NCI-H82 treated with DMSO at 0.1 percent for 48 hours (cell line): ENCODE measurements at regions not wholly inside any gene's neighbourhood (a gene's known extent, or its start where the extent isn't known, plus 50 kb on each side); places are given as distances from the start of the nearest gene placed in this dataset.

Experiments
- DNase-seq: peaks from one replicate; lab custom pipeline; 2025; ENCODE audit not compliant: unreplicated experiment; lab: John Stamatoyannopoulos, UW

DNA sequence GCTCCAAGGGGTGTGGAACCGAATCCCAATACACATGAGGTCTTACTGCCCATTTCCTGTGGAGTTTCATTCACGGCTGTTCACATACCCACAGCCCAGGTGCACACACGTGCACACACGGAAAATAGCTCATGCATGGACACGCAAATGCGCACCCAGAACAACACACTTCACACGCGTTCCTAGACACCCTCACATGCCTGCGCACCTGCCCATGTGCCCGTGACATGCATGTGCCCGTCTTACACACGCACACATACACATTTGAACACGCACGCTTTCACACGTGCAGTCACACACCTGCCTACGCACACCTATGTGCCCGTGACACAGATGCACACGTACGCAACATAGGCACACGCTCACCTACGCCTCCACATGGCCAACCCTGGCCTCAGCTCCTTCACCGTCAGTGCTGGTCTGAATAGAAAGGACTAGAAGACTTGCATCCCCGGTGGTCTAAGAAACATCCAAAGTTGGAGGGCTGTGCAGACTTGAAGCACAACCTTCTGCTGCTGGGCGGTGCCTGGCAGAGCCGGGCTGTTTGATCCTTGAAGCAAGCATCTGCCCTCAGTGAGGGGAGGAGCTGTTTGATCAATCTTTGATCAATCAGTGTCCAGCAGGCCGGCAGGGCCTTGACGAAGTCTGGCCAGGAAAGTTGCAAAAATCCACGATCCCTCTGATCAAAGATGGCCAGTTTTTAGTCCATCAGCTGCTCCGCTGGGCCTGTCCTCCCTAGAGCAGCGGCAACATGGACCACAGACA is 164.7 kb downstream of the OLFM1 start:
- DNase-seq: no peak

DNA sequence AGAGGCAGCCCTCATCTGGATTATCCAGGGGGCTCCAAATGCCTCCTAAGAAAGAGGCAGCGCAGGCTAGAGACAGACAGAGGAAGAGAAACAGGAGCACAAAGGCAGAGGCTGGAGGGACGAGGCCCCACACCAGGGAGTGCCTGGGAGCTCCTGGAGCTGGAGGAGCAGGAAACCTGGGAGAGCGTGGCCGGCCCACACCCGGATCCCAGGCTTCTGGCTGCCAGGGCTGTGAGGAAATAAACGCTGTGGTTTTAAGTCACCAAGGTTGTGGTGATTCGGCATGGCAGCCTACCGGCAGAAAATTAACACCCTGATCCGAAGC is 165.5 kb downstream of the OLFM1 start:
- no peak for DNase-seq

DNA sequence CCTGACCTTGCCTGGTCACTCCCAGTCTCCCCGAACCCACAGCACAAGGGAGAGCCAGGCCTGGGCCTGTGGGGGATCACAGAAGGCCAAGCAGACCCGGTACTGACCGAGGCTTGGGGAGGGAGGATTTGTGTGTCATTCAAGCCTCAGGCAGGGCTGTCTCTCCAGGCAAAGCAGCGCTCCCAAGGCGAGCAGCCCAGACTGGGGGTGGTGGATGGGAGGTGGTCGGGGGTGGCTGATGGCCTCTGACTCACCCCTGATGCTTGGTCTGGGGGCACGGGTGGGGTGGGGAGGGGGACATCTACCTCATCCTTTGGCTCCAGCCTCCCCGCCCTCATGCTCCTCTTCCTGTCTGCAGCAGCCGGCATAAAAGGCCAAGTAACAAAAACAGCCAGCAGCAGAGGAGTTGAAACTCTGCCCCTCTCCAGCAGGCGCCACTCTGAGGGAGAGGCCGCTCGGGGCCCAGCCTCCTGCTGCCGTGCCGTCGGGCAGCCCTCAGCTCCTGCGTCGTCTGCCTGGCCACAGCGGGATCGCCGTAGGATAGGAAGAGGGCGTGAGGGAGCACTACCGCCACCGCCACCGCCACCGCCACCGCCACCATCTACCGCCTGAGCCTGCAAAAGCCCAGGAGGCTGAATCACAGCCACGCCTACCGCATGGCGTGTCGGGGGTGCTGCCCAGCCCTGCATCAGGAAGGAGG is 166.0 kb downstream of the OLFM1 start:
- no peak for DNase-seq

DNA sequence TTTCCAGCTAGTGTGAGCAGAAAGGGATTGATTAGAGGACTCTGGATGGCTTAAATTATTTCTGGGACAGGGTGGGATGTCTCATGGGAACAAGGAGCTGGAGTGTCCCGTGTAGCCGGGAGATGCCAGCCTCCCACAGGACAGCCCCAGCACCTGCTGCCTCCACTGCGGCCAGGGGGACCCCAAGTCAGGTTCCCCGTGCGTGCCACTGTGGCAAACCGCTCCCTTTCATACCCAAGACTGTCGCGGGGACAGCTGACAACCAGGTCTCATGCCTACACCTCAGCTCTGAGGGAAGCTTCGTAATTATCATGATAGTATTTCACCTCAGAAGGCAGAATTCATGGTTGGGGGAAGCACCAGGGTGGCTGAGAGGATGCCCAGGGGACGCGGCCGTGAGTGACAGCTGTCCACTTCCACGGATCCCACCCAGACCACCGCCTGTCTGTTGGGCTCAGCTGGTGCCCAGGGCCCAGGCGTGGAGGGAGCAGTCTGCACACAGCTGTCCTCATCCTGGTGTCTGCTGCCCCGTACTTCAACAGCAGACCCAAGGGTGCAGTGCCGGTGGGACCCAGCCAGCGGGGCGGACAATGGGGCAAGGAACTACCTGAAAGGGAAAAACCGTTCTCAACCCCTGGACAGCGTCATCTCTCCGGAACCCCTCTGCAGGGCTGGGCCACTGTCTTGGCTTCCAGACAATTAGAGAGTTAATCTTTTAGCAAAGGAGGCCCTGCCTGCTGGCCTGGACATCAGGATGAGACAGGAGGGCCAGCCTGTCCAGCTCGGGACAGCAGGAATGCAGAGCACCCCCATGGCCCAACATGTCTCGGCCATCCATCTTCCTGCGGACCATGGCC is 166.9 kb downstream of the OLFM1 start:
- DNase-seq: no peak

DNA sequence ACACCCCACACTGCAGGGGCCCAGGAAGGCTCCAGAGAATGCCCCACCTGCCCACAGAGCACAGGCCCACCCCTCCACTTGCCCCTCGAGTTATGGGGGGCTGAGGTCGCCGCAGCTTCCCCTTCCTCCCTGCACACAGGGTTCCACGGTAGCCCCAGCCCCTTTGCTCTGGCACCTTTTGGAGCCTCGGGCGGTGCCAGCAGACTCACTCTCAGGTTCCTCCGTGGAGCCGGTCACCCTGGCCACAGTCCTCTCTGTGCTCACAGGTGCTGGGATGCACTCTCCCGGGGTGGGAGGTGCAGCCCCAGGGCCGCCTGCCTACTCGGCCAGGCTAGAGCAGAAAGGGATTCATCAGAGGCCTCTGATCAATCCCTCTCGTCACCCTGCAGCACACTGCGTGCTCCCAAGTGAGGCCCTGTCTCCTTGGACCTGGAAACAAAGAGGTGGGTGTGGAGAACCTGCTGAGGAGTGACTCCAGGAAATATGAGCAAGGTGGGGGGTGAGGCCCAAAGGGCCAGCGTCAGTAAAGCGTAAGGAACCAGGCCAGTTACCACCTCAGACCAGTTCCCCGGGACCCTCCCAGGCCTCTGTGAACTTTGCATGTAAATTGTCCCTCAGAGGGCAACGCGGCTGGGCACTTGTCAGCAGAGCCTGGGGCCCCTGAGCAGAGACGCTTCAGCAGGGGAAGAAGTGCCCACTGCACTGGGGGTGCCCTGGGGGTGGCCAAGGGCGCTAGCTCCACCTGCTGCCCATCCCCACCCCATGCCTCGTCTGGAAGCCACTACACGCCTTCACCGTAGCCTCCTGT is 167.8 kb downstream of the OLFM1 start:
- no peak for DNase-seq

DNA sequence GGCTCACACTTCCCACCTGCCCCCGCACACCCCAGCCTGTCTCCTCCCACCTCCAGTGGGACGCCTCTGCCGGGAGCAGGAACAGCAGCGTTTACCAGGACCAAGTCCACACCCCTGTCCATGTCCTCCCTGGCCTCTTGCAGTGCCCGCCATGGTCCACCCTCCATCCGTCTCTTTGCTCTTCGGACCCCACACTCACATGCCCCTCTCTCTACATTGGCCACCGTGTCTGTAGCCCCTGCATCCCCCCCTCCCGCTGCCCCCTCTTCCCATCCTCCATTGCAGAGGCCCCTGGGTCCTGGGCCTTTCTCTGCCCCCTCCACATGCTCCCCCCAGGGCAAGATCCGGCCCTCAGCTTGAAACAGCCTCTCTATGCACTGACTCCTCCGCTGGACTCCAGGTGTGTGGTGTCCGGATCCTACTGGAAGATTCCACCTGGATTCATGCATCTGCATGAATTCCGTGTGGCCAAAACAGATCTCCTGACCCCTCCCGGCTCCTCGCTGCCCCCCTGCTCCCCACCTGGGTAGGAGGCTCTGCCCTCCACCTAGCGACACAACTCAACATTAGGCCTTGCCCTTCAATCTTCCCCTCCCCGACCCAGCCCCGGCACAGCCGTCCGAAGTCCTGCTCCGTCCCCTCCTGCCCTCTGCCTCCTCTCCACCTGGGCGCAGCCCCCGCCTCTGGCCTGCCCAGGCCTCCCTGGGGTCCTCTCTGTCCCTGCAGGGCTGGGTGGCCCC is 168.5 kb downstream of the OLFM1 start:
- DNase-seq: no peak

DNA sequence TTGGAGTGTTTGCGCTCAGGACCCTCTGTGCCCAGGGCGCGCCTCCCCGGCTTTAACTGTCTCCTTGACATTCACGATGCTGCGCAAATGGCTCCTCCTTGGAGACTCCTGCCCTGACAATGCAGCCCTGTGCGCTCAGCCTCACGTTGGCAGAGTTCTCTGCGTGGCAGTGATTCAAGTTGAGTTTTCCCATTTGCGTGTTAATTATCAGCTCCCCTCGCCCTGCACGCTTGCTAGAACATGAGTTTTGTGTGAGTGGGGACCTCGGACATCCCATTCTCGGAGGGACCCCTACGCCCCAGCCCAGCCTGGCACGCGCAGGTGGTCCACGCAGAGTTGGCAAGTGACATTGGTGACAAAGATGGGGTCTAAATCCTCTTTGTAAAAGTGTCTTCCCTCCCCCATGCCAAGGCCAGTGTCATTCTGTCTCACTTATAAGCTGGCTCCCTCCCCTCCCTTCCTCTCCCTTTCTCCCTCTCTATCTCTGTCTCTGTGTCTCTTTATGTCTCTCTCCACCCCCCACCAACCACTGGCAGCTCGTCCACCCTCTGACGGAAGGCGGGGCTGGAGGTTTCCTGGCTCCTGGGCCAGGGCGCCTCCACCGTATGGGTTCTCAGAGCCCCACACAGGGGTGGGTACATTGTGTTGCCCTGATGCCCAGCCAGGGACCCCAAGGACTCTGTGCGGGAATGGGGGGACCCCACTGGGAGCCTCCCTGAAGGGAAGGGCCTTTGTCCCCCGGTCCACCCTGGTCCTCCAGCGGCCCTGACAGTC is 169.3 kb downstream of the OLFM1 start:
- no peak for DNase-seq

DNA sequence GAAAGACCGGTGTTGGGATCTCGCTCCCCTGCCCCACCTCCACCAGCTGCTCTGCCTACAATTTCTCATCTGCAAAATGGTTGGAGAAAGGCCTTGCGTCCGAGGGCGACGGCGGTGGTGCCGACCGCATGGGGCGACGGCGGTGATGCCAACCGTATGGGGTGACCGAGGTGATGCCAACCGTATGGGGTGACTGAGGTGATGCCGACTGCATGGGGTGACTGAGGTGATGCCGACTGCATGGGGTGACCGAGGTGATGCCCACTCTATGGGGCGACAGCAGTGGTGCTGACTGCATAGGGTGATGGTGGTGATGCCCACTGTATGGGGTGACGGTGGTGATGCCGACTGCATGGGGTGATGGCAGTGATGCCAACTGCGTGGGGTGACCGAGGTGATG is 171.0 kb downstream of the OLFM1 start:
- no peak for DNase-seq

DNA sequence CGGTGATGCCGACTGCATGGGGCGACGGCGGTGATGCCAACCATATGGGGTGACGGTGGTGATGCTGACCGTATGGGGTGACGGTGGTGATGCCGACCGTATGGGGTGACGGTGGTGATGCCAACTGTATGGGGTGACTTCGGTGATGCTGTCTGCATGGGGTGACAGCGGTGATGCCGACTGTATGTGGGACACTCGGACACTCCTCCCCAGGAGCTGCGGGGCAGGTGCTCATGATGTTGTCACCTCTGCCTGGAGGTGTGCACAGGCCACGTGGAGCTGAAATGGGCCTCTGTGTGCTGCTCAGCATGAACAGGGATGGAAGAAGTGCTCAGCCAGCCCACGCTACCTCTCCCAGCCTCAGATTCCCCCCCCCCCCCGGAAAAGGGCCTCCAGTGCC is 171.8 kb downstream of the OLFM1 start:
- DNase-seq: no peak

DNA sequence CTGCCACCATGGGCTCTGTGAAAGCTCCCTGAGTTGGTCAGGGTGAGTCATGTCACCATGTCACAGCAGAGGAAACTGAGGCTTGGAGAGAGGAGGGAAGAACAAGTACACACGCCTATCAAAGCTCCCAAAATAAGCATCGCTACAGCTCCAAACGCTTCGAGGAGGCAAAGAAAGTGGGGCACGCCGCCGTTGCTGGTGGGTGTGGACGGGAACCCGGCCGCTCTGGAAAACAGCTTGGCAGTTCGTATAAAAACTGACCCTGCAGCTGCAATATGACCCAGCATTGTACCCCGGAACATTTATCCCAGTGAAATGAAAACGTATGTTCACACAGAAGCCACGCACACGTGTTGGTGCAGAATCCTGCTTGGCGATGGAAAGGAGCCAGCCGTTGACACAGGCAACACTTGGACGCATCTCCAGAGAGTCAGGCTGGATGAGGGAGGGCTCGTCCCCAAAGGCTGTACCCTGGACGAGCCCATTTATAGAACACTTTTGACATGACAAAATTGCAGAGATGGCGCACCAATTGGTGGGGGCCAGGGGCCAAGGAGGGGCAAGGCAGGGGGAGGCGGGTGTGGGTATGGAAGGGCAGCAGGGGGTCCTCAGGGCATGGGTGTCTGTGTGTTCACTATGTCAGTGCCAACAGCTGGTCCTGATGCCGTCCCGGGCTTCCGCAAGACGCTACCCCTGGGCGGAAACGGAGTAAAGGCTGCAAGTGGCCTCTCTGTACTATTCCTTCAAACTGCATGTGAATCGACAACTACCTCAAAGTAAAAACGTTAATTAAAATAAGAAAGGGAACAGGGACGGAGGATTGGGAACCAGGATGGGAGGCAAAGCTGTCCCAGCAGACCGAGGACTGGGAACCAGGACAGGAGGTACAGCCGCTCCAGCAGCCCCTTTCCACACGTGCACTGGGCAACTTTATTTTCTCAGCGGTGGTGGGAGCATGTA is 173.0 kb downstream of the OLFM1 start:
- DNase-seq: no peak

DNA sequence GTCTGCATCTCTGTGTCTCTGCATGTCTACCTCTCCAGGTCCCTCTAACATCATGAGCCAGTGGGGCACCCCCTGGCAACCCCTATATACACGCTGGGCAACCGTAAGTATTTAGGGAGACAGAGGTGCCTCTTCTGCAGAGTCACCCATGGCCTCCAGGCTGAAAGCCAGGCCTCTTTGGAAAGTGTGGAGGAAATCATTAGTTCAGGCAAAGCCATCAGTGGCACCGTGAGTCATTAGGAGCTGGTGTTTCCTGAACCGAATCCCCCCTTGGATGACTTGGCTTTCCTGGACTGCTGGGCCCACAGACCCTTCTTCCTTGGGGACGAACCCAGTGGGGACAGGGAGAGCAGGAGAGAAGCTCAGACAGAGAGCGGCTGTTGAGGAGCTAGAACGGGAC is 174.8 kb downstream of the OLFM1 start:
- DNase-seq: no peak

DNA sequence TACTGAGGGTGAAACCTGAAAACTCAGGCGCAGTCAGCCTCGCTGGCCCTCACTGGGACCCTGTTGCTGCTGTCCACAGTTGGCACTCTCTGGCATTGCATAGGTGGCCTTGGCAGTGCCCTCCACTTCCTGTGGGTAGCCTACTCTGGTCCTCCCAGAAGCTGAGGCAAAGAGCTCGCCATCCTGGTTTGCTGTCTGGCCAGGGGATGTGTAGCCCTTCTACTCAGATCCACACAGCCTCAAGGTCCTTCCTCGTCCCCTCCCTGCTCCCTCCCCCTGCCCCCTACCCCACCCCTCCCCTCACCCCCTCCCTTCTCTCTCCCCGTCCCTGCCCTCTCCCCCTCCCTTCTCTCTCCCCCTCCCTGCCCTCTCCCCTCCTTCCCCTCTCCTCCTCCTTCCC is 176.0 kb downstream of the OLFM1 start:
- no peak for DNase-seq

DNA sequence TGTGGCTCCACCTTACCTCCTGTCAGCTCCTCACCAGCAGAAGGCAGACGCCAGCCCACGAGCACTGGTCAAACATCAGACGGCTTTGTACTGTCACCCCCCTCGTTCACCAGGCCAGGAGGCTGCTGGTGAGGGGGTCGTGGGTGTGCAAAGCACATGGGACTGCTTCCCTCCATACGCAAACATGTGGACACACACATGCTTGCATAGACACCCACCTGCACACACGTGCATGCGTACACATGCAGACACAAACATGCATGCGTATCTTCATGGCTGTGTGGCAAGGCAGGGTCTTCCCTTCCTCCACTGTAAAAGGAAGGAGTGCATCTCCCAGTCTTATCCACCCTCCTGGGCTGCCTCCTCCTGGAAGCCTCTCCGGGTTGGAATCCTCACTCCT is 178.5 kb downstream of the OLFM1 start:
- no peak for DNase-seq

DNA sequence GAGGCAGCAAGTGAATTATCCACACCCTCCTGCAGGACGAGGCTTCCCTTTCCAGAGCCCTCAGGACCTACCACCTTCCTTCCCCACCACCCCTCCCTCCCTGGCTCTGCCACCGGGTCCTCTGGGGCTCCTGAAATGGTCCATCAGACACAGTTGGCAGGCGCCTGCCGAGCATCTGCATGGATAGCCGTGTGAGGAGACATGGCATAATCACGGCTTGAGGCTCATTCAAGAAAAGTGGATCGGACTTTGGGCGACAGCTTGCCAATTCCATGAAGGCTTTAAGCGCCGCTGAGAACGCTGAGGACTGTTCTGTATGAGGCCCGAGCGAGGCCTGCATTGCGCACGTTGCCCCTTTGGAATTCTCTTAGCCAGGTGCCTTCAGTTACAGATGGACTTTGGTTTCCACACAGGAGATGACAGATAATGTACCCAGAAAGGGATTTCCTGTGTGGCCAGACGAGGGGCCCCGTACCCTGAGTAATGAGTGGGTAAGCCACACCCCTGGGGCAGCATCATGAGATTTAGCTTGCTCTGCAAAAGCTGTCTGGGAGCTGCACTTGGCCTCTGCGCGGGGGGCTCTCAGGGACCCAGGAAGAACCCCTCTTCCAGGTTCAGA is 179.8 kb downstream of the OLFM1 start:
- DNase-seq: no peak

DNA sequence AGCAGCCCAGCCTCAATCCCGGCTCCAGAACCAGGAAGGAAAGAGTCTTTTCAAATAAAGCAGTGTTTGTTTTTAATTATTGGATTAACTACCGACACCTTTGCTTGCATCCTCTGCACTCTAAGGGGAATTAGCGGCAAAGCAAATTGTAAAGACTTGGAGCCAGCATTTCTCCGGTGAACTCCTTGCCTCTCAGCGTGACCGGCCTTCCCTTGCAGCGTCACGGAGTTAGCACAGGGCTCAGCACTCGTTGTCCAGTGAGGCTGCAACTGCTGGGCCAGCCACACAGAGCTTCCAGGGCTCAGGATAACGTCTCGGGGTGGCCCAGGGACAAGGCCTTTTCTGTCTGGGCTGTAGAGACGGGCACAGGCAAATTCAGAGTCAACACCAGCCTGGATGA is 180.6 kb downstream of the OLFM1 start:
- no peak for DNase-seq

DNA sequence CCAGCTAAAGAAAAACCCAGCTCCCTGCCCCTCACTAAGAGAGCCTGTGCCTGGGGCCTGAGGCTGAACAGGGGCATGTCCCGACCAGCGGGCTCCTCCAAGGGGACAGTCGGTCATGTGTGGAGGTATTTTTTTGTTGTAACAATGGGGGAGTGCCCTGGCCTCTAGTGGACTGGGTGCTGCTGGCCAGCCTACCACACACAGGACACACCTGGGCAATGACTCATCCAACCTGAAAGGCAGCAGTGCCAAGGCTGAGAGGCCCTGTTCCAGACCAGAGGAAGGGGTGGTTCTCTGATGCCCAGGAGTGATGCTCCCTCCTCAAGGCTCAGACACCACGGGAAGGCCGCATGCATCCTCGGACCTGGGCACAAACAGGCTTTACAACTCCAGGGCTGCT is 181.5 kb downstream of the OLFM1 start:
- no peak for DNase-seq

DNA sequence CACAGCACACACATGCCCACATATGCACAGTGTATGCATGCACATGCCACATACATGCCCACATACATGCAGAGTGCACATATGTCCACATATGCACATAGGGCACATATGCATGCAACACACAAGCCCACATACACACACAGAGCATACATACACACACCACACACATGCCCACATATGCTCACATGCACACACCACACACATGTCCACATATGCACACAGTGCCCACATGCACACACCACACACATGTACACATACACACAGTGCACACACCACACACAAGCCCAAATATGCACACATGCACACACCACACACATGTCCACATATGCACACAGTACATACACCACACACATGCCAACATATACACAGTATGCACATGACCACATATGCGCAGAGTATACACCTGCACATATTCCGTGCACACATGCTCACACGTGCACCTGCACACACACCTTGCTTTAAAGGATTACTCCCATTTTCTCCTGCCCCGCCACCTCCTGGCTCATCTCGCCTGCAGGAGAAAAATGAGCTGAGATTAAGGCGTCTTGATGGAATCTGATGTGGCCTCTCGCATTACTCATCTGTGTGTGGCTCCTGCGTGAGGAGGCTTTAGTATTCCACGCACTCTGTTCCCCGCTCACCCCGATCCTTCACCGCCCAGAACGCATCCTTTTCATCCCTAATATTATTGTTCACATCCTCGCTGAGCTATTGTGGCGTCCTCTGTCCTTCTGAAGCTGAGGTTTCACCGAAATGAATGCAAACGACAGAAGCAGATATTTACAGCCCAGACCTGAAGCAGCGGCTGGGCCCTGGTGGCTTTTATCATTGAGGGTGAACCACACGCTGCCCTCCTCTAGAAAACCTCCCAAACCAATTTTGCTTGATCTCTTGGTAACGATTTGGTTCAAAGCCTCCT is 182.7 kb downstream of the OLFM1 start:
- DNase-seq: no peak
